GDM1 (cell line): ENCODE measurements at regions not wholly inside any gene's neighbourhood (a gene's known extent, or its start where the extent isn't known, plus 50 kb on each side); places are given as distances from the start of the nearest gene placed in this dataset.
"Not testable (repeated sequence)": the region's sequence is repeated elsewhere in the genome, so short reads cannot be mapped to it uniquely, and the experiment has no call there.

ENCODE experiments used
- DNase-seq: peaks from one replicate; lab custom pipeline; 2025; lab: John Stamatoyannopoulos, UW

DNA sequence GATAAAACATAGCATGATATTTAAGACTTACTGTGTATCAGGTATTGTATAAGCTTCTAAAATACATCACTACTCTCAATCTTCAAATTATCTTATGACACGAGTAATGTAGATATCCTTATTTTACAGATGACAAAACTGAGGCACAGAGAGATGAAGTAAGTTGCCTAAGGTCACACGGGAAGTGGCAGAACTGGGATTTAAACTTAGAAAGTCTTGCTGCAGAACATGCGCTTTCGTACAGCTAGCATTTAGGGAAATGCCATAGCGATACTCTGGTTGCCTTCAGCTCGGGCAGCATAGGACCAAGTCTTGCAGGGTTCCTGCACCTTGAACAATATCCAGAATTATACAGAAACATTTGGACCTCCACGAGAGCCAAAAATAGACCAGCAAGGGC lies 162.4 kb downstream of the BRMS1L start:
- DNase-seq, result no peak

DNA sequence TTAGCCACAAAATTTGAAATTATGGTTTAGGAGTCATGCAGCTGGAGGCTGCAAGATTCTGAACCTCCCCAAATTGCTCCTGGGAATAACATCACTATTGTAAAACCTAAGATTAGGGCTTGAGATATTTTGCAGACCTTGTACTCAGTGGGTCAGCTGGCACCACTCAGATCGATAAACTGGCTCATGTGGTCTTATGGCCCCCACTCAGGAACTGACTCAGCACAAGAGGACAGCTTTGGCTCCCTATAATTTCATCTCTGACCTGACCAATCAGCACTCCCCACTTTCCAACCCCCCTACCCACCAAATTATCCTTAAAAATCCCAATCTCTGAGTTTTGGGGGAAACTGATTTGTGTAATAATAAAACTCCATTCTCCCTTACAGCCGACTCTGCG lies 161.6 kb downstream of the BRMS1L start:
- DNase-seq, result no peak

DNA sequence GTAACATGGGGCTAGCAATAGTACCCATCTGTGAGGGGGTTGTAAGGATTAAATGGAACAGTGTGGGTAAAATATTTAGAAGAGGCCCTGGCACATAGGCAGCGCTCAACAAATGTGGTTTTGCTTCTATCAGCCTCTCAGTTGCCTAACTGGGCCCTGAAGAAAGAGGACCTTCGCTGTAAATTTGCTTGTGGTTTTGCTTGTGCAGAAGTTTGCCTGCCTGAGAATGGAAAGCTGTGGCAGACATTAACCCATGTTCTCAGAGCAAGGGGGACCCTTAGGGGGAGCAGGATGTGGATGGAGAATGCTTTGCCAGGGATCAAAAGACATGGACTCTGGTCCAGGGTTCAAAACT lies 160.1 kb downstream of the BRMS1L start:
- DNase-seq, result no peak

- DNase-seq, result no peak
Observed at GRCh38 chr14:35985474-35986218, 159.5 kb downstream of the BRMS1L start.

GRCh38 chr14:35979531-35979930 lies 153.4 kb downstream of the BRMS1L start:
- DNase-seq, result no peak

- no peak for DNase-seq
Observed at GRCh38 chr14:35978561-35978960, 152.4 kb downstream of the BRMS1L start.

DNA sequence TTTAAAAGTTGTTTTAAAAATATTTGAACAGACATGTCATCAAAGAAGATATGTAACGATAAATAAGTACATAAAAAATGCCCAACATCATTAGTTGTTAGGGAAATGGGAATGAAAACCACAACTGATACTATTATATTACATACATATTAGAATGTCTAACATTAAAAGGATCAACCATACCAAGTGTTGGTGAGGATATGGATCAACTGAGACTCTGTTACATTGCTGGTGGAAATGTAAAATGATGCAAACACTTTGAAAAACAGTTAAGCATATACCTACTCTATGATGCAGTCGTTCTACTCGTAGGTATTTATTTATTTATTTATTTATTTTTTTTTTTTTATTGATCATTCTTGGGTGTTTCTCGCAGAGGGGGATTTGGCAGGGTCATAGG lies 149.7 kb downstream of the BRMS1L start:
- no peak for DNase-seq

GRCh38 chr14:35973770-35974169 lies 147.6 kb downstream of the BRMS1L start:
- no peak for DNase-seq

- DNase-seq, result no peak
Observed at GRCh38 chr14:35971965-35972630, 146.0 kb downstream of the BRMS1L start.

- DNase-seq, result no peak
Observed at GRCh38 chr14:35969310-35969709, 143.2 kb downstream of the BRMS1L start.

GRCh38 chr14:35965400-35965799 lies 139.3 kb downstream of the BRMS1L start:
- no peak for DNase-seq

GRCh38 chr14:35964697-35965286 lies 138.7 kb downstream of the BRMS1L start:
- no peak for DNase-seq

DNA sequence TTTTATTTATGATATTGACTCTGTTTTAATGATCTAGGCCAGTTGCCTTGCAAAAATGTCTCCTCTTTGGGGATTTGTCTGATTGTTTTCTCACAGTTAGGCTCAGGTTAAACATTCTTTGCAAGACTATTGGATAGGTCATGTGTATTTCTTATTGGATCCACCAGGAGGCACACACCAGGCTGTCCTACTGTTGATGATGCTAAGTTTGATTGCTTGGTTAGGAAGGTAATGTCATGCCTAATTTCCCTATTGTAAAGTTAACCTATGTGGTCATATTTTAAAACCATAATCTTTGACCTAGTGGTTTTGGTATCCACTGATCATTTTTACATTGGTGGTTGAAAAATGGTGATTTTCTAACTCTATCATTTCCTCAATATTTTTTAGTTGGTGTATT lies 137.1 kb downstream of the BRMS1L start:
- no peak for DNase-seq

DNA sequence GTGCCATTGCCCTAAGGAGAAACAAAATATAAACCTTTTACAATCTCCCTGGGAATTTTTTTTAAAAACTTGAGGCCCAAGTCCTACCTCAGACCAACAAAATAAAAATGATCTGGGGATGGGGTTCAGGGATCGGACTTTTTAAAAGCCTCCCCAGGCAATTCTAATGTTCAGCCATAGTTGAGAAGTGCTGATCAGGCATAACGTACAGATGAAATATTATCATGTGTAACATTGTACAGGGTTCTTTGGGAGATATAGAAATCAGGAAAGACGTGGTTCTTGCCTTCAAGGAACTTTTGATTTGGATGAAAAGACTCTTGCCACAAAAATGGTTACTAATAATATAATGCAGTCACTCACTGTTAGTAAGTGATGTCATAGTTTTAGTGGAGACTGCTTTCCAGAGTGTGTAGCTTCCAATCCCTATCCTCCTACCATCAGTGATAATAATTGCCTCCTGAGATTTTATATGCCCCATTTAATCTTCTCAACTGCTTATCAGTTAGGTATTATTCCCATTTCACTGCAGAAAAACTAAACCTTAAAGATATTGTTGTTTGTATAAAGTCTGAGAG lies 135.6 kb downstream of the BRMS1L start:
- no peak for DNase-seq

DNA sequence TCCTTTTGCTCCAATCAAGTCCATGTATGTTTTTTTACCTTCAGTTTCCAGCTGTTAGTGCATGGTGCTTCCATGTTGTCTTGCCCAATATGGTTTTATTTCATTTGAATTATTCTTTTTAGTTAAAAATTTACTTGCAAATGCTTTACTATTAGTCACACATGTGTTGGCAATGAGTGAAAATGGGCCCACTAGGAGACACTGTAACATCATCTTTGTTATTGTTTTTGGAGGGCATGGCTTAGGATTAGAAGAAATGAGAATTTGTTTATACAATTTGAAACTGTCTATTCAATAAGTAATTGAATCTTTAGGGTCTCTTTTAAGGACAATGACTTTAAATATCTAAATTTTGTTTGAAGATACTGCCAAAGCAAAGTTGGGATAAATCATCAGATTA lies 133.7 kb downstream of the BRMS1L start:
- no peak for DNase-seq

- DNase-seq, result no peak
Observed at GRCh38 chr14:35958499-35958898, 132.4 kb downstream of the BRMS1L start.

DNA sequence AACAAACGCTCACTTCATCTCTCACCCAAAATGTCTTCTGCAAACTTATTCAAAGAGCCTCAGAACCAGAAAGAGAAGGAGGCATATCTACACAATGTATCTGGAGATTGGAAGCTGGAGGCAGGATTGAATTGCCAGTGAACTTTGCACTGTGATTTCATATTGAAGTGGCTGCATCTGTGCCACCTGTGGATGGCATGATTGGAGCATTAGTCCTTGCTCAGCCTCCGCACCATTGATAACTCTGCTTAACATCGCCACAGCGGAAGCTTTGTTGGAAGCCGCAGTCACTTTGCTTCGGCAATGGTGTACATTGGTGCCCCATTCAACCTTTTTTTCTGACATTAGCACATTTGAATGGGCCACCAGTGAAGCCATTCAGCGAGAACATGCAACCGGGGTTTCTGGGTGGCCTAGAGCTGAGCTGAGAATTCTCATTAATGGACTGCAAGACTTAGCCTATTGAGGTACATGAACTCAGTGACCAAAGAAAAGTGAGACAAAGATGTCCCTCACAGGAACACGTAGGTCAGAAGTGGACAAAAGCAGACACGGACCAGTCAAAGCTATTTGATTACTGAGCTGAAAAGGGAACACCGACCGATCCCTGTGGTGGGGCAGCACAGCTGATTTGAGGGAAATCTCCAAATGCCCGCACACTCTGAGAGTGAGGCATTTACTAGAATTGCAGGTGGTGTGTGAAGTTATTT lies 130.4 kb downstream of the BRMS1L start:
- DNase-seq, result no peak

DNA sequence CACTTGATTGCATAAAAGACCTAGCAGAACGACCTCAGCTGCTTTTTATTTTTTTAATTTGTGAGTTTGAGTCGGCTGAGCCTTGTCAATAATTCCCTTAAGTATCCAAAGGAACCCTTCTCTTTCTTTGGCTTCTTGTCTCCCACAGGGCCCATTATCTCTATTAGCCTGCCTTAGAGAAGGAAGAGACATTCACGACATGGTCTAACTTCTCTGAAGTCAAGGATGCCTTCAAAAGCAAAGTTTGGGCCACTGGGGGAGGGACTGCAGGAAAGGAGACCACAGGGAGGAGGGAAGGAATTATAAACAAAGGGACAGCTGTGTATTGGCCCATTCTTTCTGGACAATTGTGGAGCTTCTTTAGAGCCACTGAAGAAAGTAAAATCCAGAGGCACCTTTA lies 126.4 kb downstream of the BRMS1L start:
- DNase-seq, result no peak

DNA sequence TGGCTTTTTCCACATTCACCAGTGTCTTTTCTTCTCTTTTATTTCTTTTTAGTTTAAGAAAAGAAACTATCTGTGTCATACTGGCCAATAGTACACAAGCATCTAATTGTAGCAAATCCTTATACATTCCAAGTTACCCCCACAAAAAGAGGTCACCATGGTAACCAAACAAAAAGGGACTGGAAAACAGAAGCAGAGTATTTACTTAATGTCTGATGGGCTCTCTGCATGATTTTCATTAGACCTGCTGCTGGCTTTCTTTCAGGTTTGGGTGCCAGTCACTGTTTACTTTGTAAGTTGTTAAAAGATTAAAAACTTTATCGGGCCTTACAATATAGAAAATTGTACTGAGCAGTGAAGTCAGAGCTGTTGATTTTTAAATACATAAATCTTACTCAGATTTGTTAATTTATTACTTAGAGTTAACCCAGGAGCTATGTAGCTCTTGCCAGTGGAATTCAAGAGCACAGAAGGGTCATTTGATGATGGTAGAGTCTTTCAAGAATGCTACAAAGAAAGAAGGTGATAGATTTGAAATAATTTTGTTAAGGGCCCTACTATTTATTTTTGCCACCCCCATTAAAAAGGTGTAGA lies 123.9 kb downstream of the BRMS1L start:
- no peak for DNase-seq

GRCh38 chr14:35947983-35948382 lies 121.8 kb downstream of the BRMS1L start:
- not testable (repeated sequence) for DNase-seq

- DNase-seq, result no peak
Observed at GRCh38 chr14:35944847-35945246, 118.7 kb downstream of the BRMS1L start.

- DNase-seq, result no peak
Observed at GRCh38 chr14:35940291-35940690, 114.2 kb downstream of the BRMS1L start.
